ENCODE measurements at regions not wholly inside any gene's neighbourhood (a gene's known extent, or its start where the extent isn't known, plus 50 kb on each side); places are given as distances from the start of the nearest gene placed in this dataset.

DNA sequence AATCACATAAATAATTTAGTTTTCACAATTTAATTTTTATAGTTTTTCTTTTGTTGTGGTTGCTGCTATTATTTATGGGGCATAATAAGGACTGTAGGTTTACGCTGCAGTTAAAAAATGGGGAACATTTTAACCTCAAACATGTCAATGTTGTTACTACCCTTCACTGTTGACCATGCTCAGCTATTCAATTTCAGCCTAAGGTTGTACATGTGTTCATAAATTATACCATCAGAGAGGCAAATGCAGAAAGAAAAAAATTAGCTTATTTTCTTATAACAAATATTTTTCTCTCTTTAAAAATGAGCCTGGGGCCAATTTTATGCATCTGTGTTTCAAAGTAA is 110.1 kb upstream of the PITRM1 start:
- intact Hi-C loops (cut with micrococcal nuclease; ENCODE audit: unreplicated experiment), result no loop called here
- H3K27me3 ChIP-seq (replicated peaks; ENCODE audit: insufficient read depth, low read depth, low read length, poor library complexity), result no peaks in the 10 kb centered on the region
- no peaks in the 10 kb centered on the region for H3K9me3 ChIP-seq (ENCODE audit: low read depth, low read length, poor library complexity, severe bottlenecking)
- peak overlapping the region; percentile 35 for H3K27ac ChIP-seq (ENCODE audit: low read depth, low read length, poor library complexity, severe bottlenecking)
- TF ChIP-seq EZH2 (IDR thresholded peaks at IDR 0.05; ENCODE audit: borderline replicate concordance, low read depth, low read length, poor library complexity, severe bottlenecking) (no peak), CTCF (conservative IDR thresholded peaks at IDR 0.05; ENCODE audit: low read depth, low read length) (no peak)
- BruUV-seq (replicated peaks), result no TSS peak
- no peaks in the 10 kb centered on the region for H3K36me3 ChIP-seq (ENCODE audit: insufficient read depth, low read length, poor library complexity, severe bottlenecking)
- no peak overlapping the region for H3K4me3 ChIP-seq (ENCODE audit: low read depth, low read length, poor library complexity, severe bottlenecking)
- CTCF ChIA-PET, result no interaction called here
- POLR2A ChIA-PET (ENCODE audit: low non-redundant PET), result no interaction called here
- DNase-seq (ENCODE audit: low spot score), result no peak
- peaks cover 12% of the 10 kb centered on the region for H3K4me1 ChIP-seq (ENCODE audit: insufficient read depth, low read length, poor library complexity, severe bottlenecking)

- POLR2A ChIA-PET (ENCODE audit: low non-redundant PET), result interaction anchor here (0.5 kb wide), 1 partner anchor 409 kb away, joined by 11 read pairs; no protein-coding TSS in a partner anchor
- H3K27ac ChIP-seq (ENCODE audit: low read depth, low read length, poor library complexity, severe bottlenecking), result peak overlapping the region; percentile 35
- no peaks in the 10 kb centered on the region for H3K9me3 ChIP-seq (ENCODE audit: low read depth, low read length, poor library complexity, severe bottlenecking)
- H3K4me1 ChIP-seq (ENCODE audit: insufficient read depth, low read length, poor library complexity, severe bottlenecking), result peaks cover 12% of the 10 kb centered on the region
- peak; percentile 40 for DNase-seq (ENCODE audit: low spot score)
- TF ChIP-seq CTCF (conservative IDR thresholded peaks at IDR 0.05; ENCODE audit: low read depth, low read length) (no peak), EZH2 (IDR thresholded peaks at IDR 0.05; ENCODE audit: borderline replicate concordance, low read depth, low read length, poor library complexity, severe bottlenecking) (no peak)
- BruUV-seq (replicated peaks), result no TSS peak
- H3K27me3 ChIP-seq (replicated peaks; ENCODE audit: insufficient read depth, low read depth, low read length, poor library complexity), result no peaks in the 10 kb centered on the region
- intact Hi-C loops (cut with micrococcal nuclease; ENCODE audit: unreplicated experiment), result no loop called here
- CTCF ChIA-PET, result no interaction called here
- no peaks in the 10 kb centered on the region for H3K36me3 ChIP-seq (ENCODE audit: insufficient read depth, low read length, poor library complexity, severe bottlenecking)
- no peak overlapping the region for H3K4me3 ChIP-seq (ENCODE audit: low read depth, low read length, poor library complexity, severe bottlenecking)
These were observed 109.5 kb upstream of the PITRM1 start for GRCh38 chr10:3281941-3282673.

GRCh38 chr10:3278771-3279170 is 106.2 kb upstream of the PITRM1 start:
- peaks cover 12% of the 10 kb centered on the region for H3K4me1 ChIP-seq (ENCODE audit: insufficient read depth, low read length, poor library complexity, severe bottlenecking)
- H3K9me3 ChIP-seq (ENCODE audit: low read depth, low read length, poor library complexity, severe bottlenecking), result no peaks in the 10 kb centered on the region
- no peaks in the 10 kb centered on the region for H3K27me3 ChIP-seq (replicated peaks; ENCODE audit: insufficient read depth, low read depth, low read length, poor library complexity)
- no peak for TF ChIP-seq EZH2 (IDR thresholded peaks at IDR 0.05; ENCODE audit: borderline replicate concordance, low read depth, low read length, poor library complexity, severe bottlenecking)
- TF ChIP-seq CTCF (conservative IDR thresholded peaks at IDR 0.05; ENCODE audit: low read depth, low read length), result no peak
- no TSS peak for BruUV-seq (replicated peaks)
- intact Hi-C loops (cut with micrococcal nuclease; ENCODE audit: unreplicated experiment), result no loop called here
- no peak overlapping the region for H3K27ac ChIP-seq (ENCODE audit: low read depth, low read length, poor library complexity, severe bottlenecking)
- ChIA-PET CTCF (no interaction called here), POLR2A (ENCODE audit: low non-redundant PET) (no interaction called here)
- no peak overlapping the region for H3K4me3 ChIP-seq (ENCODE audit: low read depth, low read length, poor library complexity, severe bottlenecking)
- H3K36me3 ChIP-seq (ENCODE audit: insufficient read depth, low read length, poor library complexity, severe bottlenecking), result no peaks in the 10 kb centered on the region
- DNase-seq (ENCODE audit: low spot score), result no peak

Data from A673 (cell line).